K562 (cell line): ENCODE measurements at regions not wholly inside any gene's neighbourhood (a gene's known extent, or its start where the extent isn't known, plus 50 kb on each side); places are given as distances from the start of the nearest gene placed in this dataset.

Experiments
- ATAC-seq: fragments of 200-7000 bp; cut with Tn5 transposase; 3 replicates; pipeline ENCODE4 v1.9.1; 2020; ENCODE audit warnings: moderate library complexity
- BruUV-seq: library from RNA; stranded (reverse); fragments of 400-500 nt; replicated peaks from 2 replicates; lab custom pipeline; 2021; lab: Mats Ljungman, UMichigan
- CTCF ChIA-PET: fragments of 300-600 bp; formaldehyde crosslinking; extraction: SDS; loops from one replicate; lab custom pipeline; 2021; ENCODE audit warnings: low intra/inter-chr PET ratio; lab: Yijun Ruan, JAX
- POLR2A ChIA-PET: fragments of 300-600, 350-650 bp; sonication (Branson Sonifier 250); formaldehyde crosslinking; extraction: SDS; loops from one replicate; lab custom pipeline; 2021; ENCODE audit warnings: antibody characterized with exemption, inconsistent platforms; lab: Yijun Ruan, JAX
- DNase-seq, 4 experiments: peaks; one replicate each; pipeline versions ENCODE4 v3.0.0 to v3.0.0-alpha.2; 2011 to 2018; ENCODE audit warnings: low spot score in 3 of 4, mixed read lengths in 3 of 4; ENCODE audit errors: extremely low read depth in 1 of 4
- FAIRE-seq: peaks from 2 replicates; lab custom pipeline; 2011; peaks lifted over from hg19 to GRCh38; lab: Jason Lieb, UNC
- H2AFZ ChIP-seq: 2 replicates; pipeline ENCODE4 v1.6.0; 2011; ENCODE audit warnings: low read depth, low read length, control low read depth, inconsistent platforms
- H3K27ac ChIP-seq: fragments of 200-600 bp; 3 replicates; pipeline ENCODE4 v1.8.0; 2011; ENCODE audit warnings: low read depth, mild to moderate bottlenecking, control low read depth, inconsistent platforms, low read length, moderate library complexity, mixed read lengths; ENCODE audit errors: extremely low read depth
- H3K27me3 ChIP-seq, 2 experiments: fragments of 300-600 bp in 1 of 2; 2 replicates in 1 of 2; 3 replicates in 1 of 2; pipeline versions ENCODE4 v1.6.0 to v1.8.0; 2011; ENCODE audit warnings: inconsistent platforms in 2 of 2, low read length in 2 of 2, mild to moderate bottlenecking in 1 of 2, mixed read lengths in 1 of 2, moderate library complexity in 1 of 2; ENCODE audit not compliant: control insufficient read depth in 2 of 2, insufficient read depth in 2 of 2
- H3K36me3 ChIP-seq: fragments of 300-600 bp; 3 replicates; pipeline ENCODE4 v1.8.0; 2011; ENCODE audit warnings: mild to moderate bottlenecking, low read length, inconsistent platforms; ENCODE audit not compliant: control insufficient read depth, insufficient read depth
- H3K4me1 ChIP-seq, 2 experiments: fragments of 200-600 bp in 1 of 2; replicated peaks in 1 of 2; 2 replicates in 1 of 2; 3 replicates in 1 of 2; pipeline versions ENCODE4 v1.5.1 to v1.8.0; 2011; ENCODE audit warnings: inconsistent platforms in 2 of 2, low read length in 2 of 2, mild to moderate bottlenecking in 1 of 2, mixed read lengths in 1 of 2, moderate library complexity in 1 of 2; ENCODE audit not compliant: control insufficient read depth in 2 of 2, insufficient read depth in 2 of 2
- H3K4me2 ChIP-seq: 2 replicates; pipeline ENCODE4 v1.6.1; 2011; ENCODE audit warnings: low read length, control low read depth, inconsistent platforms, mixed read lengths; ENCODE audit not compliant: insufficient read depth
- H3K4me3 ChIP-seq: fragments of 200-600 bp; sonication (generic), shearing (Covaris generic); 2 replicates; pipeline ENCODE4 v1.5.1; 2016; ENCODE audit warnings: control low read depth, inconsistent platforms
- H3K79me2 ChIP-seq: fragments of 200-600 bp; 3 replicates; pipeline ENCODE4 v1.8.0; 2011; ENCODE audit warnings: low read length, inconsistent platforms; ENCODE audit not compliant: control insufficient read depth, insufficient read depth
- H3K9ac ChIP-seq, 2 experiments: 2 replicates each; pipeline versions ENCODE4 v1.6.0 to v1.6.1; 2011; ENCODE audit warnings: low read depth in 2 of 2, low read length in 2 of 2, control low read depth in 1 of 2, inconsistent platforms in 1 of 2, mild to moderate bottlenecking in 1 of 2, mixed read lengths in 1 of 2; ENCODE audit not compliant: insufficient read depth in 1 of 2
- H3K9me1 ChIP-seq: one replicate; pipeline ENCODE4 v1.6.0; 2011; ENCODE audit warnings: inconsistent platforms, mild to moderate bottlenecking, low read length, moderate library complexity; ENCODE audit not compliant: control insufficient read depth, insufficient read depth
- H3K9me3 ChIP-seq: replicated peaks from 2 replicates; pipeline ENCODE4 v1.5.1; 2011; ENCODE audit warnings: low read depth, low read length, inconsistent platforms; ENCODE audit not compliant: control insufficient read depth, insufficient read depth
- H4K20me1 ChIP-seq: replicated peaks from 2 replicates; pipeline ENCODE4 v1.6.1; 2011; ENCODE audit warnings: low read length, inconsistent platforms, mixed read lengths; ENCODE audit not compliant: control insufficient read depth, insufficient read depth
- BCL6 ChIP-seq: fragments of 250-450 bp; sonication (Bioruptor Pico); IDR thresholded peaks from 2 replicates; pipeline ENCODE4 v1.4.0; 2020
- CBFA2T3 ChIP-seq: fragments of 450-650 bp; IDR thresholded peaks from 2 replicates; pipeline ENCODE4 v1.6.1; 2017
- ELF2 ChIP-seq: fragments of 250-450 bp; sonication (Bioruptor Pico); IDR thresholded peaks from 2 replicates; pipeline ENCODE4 v1.5.0; 2021; ENCODE audit warnings: mild to moderate bottlenecking
- FOXP1 ChIP-seq: sonication (generic); formaldehyde crosslinking; IDR thresholded peaks from 2 replicates; pipeline ENCODE4 v1.8.0; 2022; ENCODE audit warnings: mild to moderate bottlenecking, missing genetic modification reagents
- XRCC3 ChIP-seq: fragments of 450-650 bp; IDR thresholded peaks from 2 replicates; pipeline ENCODE4 v1.6.1; 2017; ENCODE audit warnings: mild to moderate bottlenecking, moderate library complexity
- ZZZ3 ChIP-seq: fragments of 450-650 bp; IDR thresholded peaks from 2 replicates; pipeline ENCODE4 v1.6.1; 2016; ENCODE audit warnings: antibody characterized with exemption, mild to moderate bottlenecking, moderate library complexity
- WGBS: fragments of 100-300 bp; shearing (Covaris generic); methylation state at CpG from one replicate; pipeline ENCODE4 v1.1.6; 2016; ENCODE audit warnings: low coverage, mixed read lengths; ENCODE audit not compliant: insufficient coverage; ENCODE audit errors: missing lambda C conversion rate; 5-methylcytosine and 5-hydroxymethylcytosine counted together
- in situ Hi-C: fragments of 300-500 bp; cut with MboI; formaldehyde crosslinking; loops from 4 replicates; pipeline ENCODE4 v1.15.0; 2018; ENCODE audit warnings: inconsistent platforms, mixed read lengths
- intact Hi-C: fragments of 100-400 bp; cut with micrococcal nuclease; formaldehyde crosslinking; loops from 2 replicates; pipeline ENCODE4 v1.14.2; 2022
- TF ChIP-seq, protein P1 (sequence below): sonication (generic); formaldehyde crosslinking; IDR thresholded peaks from 2 replicates; pipeline ENCODE4 v1.8.1; 2023; ENCODE audit warnings: mild to moderate bottlenecking, missing genetic modification reagents
- TF ChIP-seq, protein P2 (sequence below): fragments of 450-650 bp; formaldehyde crosslinking; IDR thresholded peaks from 2 replicates; pipeline ENCODE4 v1.4.0; 2022; ENCODE audit warnings: mild to moderate bottlenecking, moderate library complexity

DNA sequence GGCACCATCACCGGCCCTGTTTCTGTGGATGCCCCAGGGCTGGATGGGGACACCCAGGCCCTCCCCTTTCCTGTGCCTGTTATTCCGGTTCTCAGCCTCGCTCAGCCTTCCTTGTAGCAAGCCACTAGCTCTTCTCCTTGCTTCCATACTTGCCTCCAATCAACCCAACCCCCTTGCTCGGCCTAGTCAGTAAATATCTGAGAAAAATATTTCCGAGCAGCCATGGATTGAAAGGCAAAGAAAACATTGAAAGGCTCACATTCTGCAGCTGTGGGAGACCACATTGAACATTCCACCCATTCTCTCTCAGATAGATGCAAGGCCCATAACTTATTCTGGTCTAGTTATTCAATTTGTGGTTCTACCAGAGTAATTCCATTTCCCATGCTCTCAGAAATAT is 114.9 kb downstream of the SPP2 start:
- Histone ChIP-seq H3K27me3 (peaks cover 0 to 9% of the 10 kb centered on the region in 2 experiments; a peak in 3 of 5 replicates), H3K9me1 (no peaks in the 10 kb centered on the region), H2AFZ (no peak overlapping the region), H4K20me1 (no peaks in the 10 kb centered on the region; the same call in 1 of the 2 replicates), H3K79me2 (no peaks in the 10 kb centered on the region), H3K4me2 (no peak overlapping the region), H3K9ac (no peak overlapping the region), H3K27ac (no peak overlapping the region), H3K4me3 (no peak overlapping the region), H3K9me3 (no peaks in the 10 kb centered on the region), H3K4me1 (no peaks in the 10 kb centered on the region), H3K36me3 (no peaks in the 10 kb centered on the region)
- intact Hi-C loops (no loop called here), in situ Hi-C loops (no loop called here)
- TF ChIP-seq BCL6 (CRISPR knock-in tag) (no peak), XRCC3 (no peak), ELF2 (no peak), CBFA2T3 (no peak), FOXP1 (no peak), ZZZ3 (no peak)
- TF ChIP-seq, protein P1, sequence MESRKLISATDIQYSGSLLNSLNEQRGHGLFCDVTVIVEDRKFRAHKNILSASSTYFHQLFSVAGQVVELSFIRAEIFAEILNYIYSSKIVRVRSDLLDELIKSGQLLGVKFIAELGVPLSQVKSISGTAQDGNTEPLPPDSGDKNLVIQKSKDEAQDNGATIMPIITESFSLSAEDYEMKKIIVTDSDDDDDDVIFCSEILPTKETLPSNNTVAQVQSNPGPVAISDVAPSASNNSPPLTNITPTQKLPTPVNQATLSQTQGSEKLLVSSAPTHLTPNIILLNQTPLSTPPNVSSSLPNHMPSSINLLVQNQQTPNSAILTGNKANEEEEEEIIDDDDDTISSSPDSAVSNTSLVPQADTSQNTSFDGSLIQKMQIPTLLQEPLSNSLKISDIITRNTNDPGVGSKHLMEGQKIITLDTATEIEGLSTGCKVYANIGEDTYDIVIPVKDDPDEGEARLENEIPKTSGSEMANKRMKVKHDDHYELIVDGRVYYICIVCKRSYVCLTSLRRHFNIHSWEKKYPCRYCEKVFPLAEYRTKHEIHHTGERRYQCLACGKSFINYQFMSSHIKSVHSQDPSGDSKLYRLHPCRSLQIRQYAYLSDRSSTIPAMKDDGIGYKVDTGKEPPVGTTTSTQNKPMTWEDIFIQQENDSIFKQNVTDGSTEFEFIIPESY (CRISPR knock-in tag): no peak
- TF ChIP-seq, protein P2, sequence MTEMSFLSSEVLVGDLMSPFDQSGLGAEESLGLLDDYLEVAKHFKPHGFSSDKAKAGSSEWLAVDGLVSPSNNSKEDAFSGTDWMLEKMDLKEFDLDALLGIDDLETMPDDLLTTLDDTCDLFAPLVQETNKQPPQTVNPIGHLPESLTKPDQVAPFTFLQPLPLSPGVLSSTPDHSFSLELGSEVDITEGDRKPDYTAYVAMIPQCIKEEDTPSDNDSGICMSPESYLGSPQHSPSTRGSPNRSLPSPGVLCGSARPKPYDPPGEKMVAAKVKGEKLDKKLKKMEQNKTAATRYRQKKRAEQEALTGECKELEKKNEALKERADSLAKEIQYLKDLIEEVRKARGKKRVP: no peak
- POLR2A ChIA-PET: no interaction called here
- DNase-seq (no peak), FAIRE-seq (no peak), ATAC-seq (no peak)
- WGBS: 0% methylated on average over 2 of the region's 5 CpGs
- BruUV-seq: no TSS peak
- CTCF ChIA-PET: no interaction called here
